ENCODE measurements at regions not wholly inside any gene's neighbourhood (a gene's known extent, or its start where the extent isn't known, plus 50 kb on each side); places are given as distances from the start of the nearest gene placed in this dataset.

GRCh38 chrX:80181079-80181478 is 166.5 kb downstream of the TBX22 start:
- no peak for ATAC-seq (ENCODE audit: insufficient read depth, low read depth)
- no peak for TF ChIP-seq EZH2 (IDR thresholded peaks at IDR 0.05; ENCODE audit: borderline replicate concordance, low read depth, low read length, severe bottlenecking)
- TF ChIP-seq CTCF (IDR thresholded peaks at IDR 0.05; ENCODE audit: borderline replicate concordance, extremely low read depth, low read length, poor library complexity, severe bottlenecking) = peak; percentile 34
- no peak for DNase-seq

GRCh38 chrX:80184854-80185253 is 170.3 kb downstream of the TBX22 start:
- H4K20me1 ChIP-seq (ENCODE audit: insufficient read depth, low read length) = no peaks in the 10 kb centered on the region
- ATAC-seq (ENCODE audit: insufficient read depth, low read depth) (no peak), DNase-seq (no peak)
- no peak overlapping the region for H3K9ac ChIP-seq (ENCODE audit: low read depth, low read length)
- no peaks in the 10 kb centered on the region for H3K27me3 ChIP-seq (ENCODE audit: insufficient read depth, low read length, poor library complexity)
- H3K4me3 ChIP-seq (ENCODE audit: low read depth in 1 of 2, low read length in 2 of 2) = no peak overlapping the region
- H3K4me2 ChIP-seq (ENCODE audit: insufficient read depth, low read length) = no peak overlapping the region
- H3K4me1 ChIP-seq (ENCODE audit: insufficient read depth, low read length) = no peaks in the 10 kb centered on the region
- no peak overlapping the region for H3K27ac ChIP-seq (ENCODE audit: low read length)
- H3K36me3 ChIP-seq (ENCODE audit: insufficient read depth, low read length) = no peaks in the 10 kb centered on the region
- no peaks in the 10 kb centered on the region for H3K9me3 ChIP-seq (ENCODE audit: insufficient read depth, low read length, severe bottlenecking)
- H3K79me2 ChIP-seq (ENCODE audit: insufficient read depth, low read length) = no peaks in the 10 kb centered on the region
- TF ChIP-seq EZH2 (IDR thresholded peaks at IDR 0.05; ENCODE audit: borderline replicate concordance, low read depth, low read length, severe bottlenecking) (no peak), CTCF (IDR thresholded peaks at IDR 0.05; ENCODE audit: borderline replicate concordance, extremely low read depth, low read length, poor library complexity, severe bottlenecking) (no peak)
- H2AFZ ChIP-seq (ENCODE audit: low read depth, low read length) = no peak overlapping the region

More at GRCh38 chrX:80181079-80181478, 166.5 kb downstream of the TBX22 start:
- no peaks in the 10 kb centered on the region for H3K79me2 ChIP-seq (ENCODE audit: insufficient read depth, low read length)
- no peak overlapping the region for H2AFZ ChIP-seq (ENCODE audit: low read depth, low read length)
- no peak overlapping the region for H3K4me2 ChIP-seq (ENCODE audit: insufficient read depth, low read length)
- no peak overlapping the region for H3K27ac ChIP-seq (ENCODE audit: low read length)
- H3K27me3 ChIP-seq (ENCODE audit: insufficient read depth, low read length, poor library complexity) = no peaks in the 10 kb centered on the region
- H3K4me3 ChIP-seq (ENCODE audit: low read depth in 1 of 2, low read length in 2 of 2) = no peak overlapping the region
- H4K20me1 ChIP-seq (ENCODE audit: insufficient read depth, low read length) = no peaks in the 10 kb centered on the region
- no peaks in the 10 kb centered on the region for H3K9me3 ChIP-seq (ENCODE audit: insufficient read depth, low read length, severe bottlenecking)
- no peaks in the 10 kb centered on the region for H3K36me3 ChIP-seq (ENCODE audit: insufficient read depth, low read length)
- no peaks in the 10 kb centered on the region for H3K4me1 ChIP-seq (ENCODE audit: insufficient read depth, low read length)
- H3K9ac ChIP-seq (ENCODE audit: low read depth, low read length) = no peak overlapping the region

GRCh38 chrX:80206647-80207046 is 192.1 kb downstream of the TBX22 start:
- Histone ChIP-seq H3K27ac (ENCODE audit: low read length) (no peak overlapping the region), H3K9me3 (ENCODE audit: insufficient read depth, low read length, severe bottlenecking) (no peaks in the 10 kb centered on the region), H3K4me2 (ENCODE audit: insufficient read depth, low read length) (no peak overlapping the region), H3K27me3 (ENCODE audit: insufficient read depth, low read length, poor library complexity) (no peaks in the 10 kb centered on the region), H3K9ac (ENCODE audit: low read depth, low read length) (no peak overlapping the region), H2AFZ (ENCODE audit: low read depth, low read length) (no peak overlapping the region), H3K4me1 (ENCODE audit: insufficient read depth, low read length) (no peaks in the 10 kb centered on the region), H3K79me2 (ENCODE audit: insufficient read depth, low read length) (no peaks in the 10 kb centered on the region), H4K20me1 (ENCODE audit: insufficient read depth, low read length) (no peaks in the 10 kb centered on the region), H3K4me3 (ENCODE audit: low read depth in 1 of 2, low read length in 2 of 2) (no peak overlapping the region), H3K36me3 (ENCODE audit: insufficient read depth, low read length) (no peaks in the 10 kb centered on the region)
- ATAC-seq (ENCODE audit: insufficient read depth, low read depth) (0 out of 3 replicates have a peak, but pooled peaks have one; percentile 37), DNase-seq (no peak)
- TF ChIP-seq EZH2 (IDR thresholded peaks at IDR 0.05; ENCODE audit: borderline replicate concordance, low read depth, low read length, severe bottlenecking) = no peak
- TF ChIP-seq CTCF (IDR thresholded peaks at IDR 0.05; ENCODE audit: borderline replicate concordance, extremely low read depth, low read length, poor library complexity, severe bottlenecking) = no peak

- no peak for TF ChIP-seq CTCF (IDR thresholded peaks at IDR 0.05; ENCODE audit: borderline replicate concordance, extremely low read depth, low read length, poor library complexity, severe bottlenecking)
- no peak for TF ChIP-seq EZH2 (IDR thresholded peaks at IDR 0.05; ENCODE audit: borderline replicate concordance, low read depth, low read length, severe bottlenecking)
- no peaks in the 10 kb centered on the region for H4K20me1 ChIP-seq (ENCODE audit: insufficient read depth, low read length)
- ATAC-seq (ENCODE audit: insufficient read depth, low read depth) (no peak), DNase-seq (no peak)
- H3K9ac ChIP-seq (ENCODE audit: low read depth, low read length) = no peak overlapping the region
- no peak overlapping the region for H2AFZ ChIP-seq (ENCODE audit: low read depth, low read length)
- H3K27ac ChIP-seq (ENCODE audit: low read length) = no peak overlapping the region
- H3K9me3 ChIP-seq (ENCODE audit: insufficient read depth, low read length, severe bottlenecking) = no peaks in the 10 kb centered on the region
- no peaks in the 10 kb centered on the region for H3K27me3 ChIP-seq (ENCODE audit: insufficient read depth, low read length, poor library complexity)
- no peaks in the 10 kb centered on the region for H3K79me2 ChIP-seq (ENCODE audit: insufficient read depth, low read length)
- no peaks in the 10 kb centered on the region for H3K36me3 ChIP-seq (ENCODE audit: insufficient read depth, low read length)
- H3K4me1 ChIP-seq (ENCODE audit: insufficient read depth, low read length) = no peaks in the 10 kb centered on the region
- H3K4me3 ChIP-seq (ENCODE audit: low read depth in 1 of 2, low read length in 2 of 2) = no peak overlapping the region
- no peak overlapping the region for H3K4me2 ChIP-seq (ENCODE audit: insufficient read depth, low read length)
These were observed 192.8 kb downstream of the TBX22 start for GRCh38 chrX:80207327-80207726.
